WTC11 (cell line): ENCODE measurements at regions not wholly inside any gene's neighbourhood (a gene's known extent, or its start where the extent isn't known, plus 50 kb on each side); places are given as distances from the start of the nearest gene placed in this dataset.

Experiments used
- E2F5 ChIP-seq: sonication (generic); formaldehyde crosslinking; IDR thresholded peaks from 2 replicates; pipeline ENCODE4 v1.8.1; 2022; ENCODE audit warnings: mild to moderate bottlenecking, moderate library complexity, missing genetic modification reagents
- SP1 ChIP-seq: sonication (generic); formaldehyde crosslinking; conservative IDR thresholded peaks from 2 replicates; pipeline ENCODE4 v1.8.1; 2022; ENCODE audit warnings: missing genetic modification reagents

- no peak for TF ChIP-seq E2F5
- TF ChIP-seq SP1 (CRISPR knock-in tag): no peak
These were observed 470.8 kb downstream of the INHBA start for GRCh38 chr7:41232086-41232485.
